GM10266 (cell line): ENCODE measurements at regions not wholly inside any gene's neighbourhood (a gene's known extent, or its start where the extent isn't known, plus 50 kb on each side); places are given as distances from the start of the nearest gene placed in this dataset.
"Not testable (repeated sequence)": the region's sequence is repeated elsewhere in the genome, so short reads cannot be mapped to it uniquely, and the experiment has no call there.

Experiments
- DNase-seq: peaks from one replicate; pipeline ENCODE4 v3.0.0; 2012; ENCODE audit errors: extremely low spot score
- CTCF ChIP-seq: IDR thresholded peaks from 2 replicates; pipeline ENCODE4 v1.5.1; 2012; ENCODE audit warnings: mild to moderate bottlenecking, low read depth; ENCODE audit not compliant: control insufficient read depth, insufficient read depth; ENCODE audit errors: missing control alignments

- TF ChIP-seq CTCF: no peak
- DNase-seq: no peak
These were observed 66.6 kb downstream of the TNFAIP3 start for GRCh38 chr6:137933696-137934095.

GRCh38 chr6:137936798-137937197 lies 69.7 kb downstream of the TNFAIP3 start:
- no peak for TF ChIP-seq CTCF
- no peak for DNase-seq

- DNase-seq: no peak
- TF ChIP-seq CTCF: no peak
These were observed 70.8 kb downstream of the TNFAIP3 start for GRCh38 chr6:137937834-137938233.

GRCh38 chr6:137938770-137939379 lies 71.8 kb downstream of the TNFAIP3 start:
- no peak for DNase-seq
- no peak for TF ChIP-seq CTCF

- no peak for TF ChIP-seq CTCF
- no peak for DNase-seq
These were observed 74.9 kb downstream of the TNFAIP3 start for GRCh38 chr6:137941995-137942394.

GRCh38 chr6:137942736-137943135 lies 75.7 kb downstream of the TNFAIP3 start:
- no peak for DNase-seq
- no peak for TF ChIP-seq CTCF

- DNase-seq: not testable (repeated sequence)
These were observed 77.3 kb downstream of the TNFAIP3 start for GRCh38 chr6:137944381-137944780.
